Vagina (tissue), 2 donors: ENCODE measurements at regions not wholly inside any gene's neighbourhood (a gene's known extent, or its start where the extent isn't known, plus 50 kb on each side); places are given as distances from the start of the nearest gene placed in this dataset.

Experiments
- DNase-seq, 2 donors: peaks; one replicate each; pipeline ENCODE4 v3.0.0-alpha.2; 2017; ENCODE audit errors: extremely low spot score in 2 of 2
- H3K27ac ChIP-seq: fragments of 200-600 bp; sonication (generic); one replicate; pipeline ENCODE4 v1.5.1; 2019
- H3K27me3 ChIP-seq: fragments of 200-600 bp; sonication (generic); one replicate; pipeline ENCODE4 v1.5.1; 2019
- H3K36me3 ChIP-seq, 2 donors: fragments of 200-600 bp; sonication (generic); one replicate each; pipeline ENCODE4 v1.5.1; 2017 to 2019
- H3K4me1 ChIP-seq: fragments of 200-600 bp; sonication (generic); one replicate; pipeline ENCODE4 v1.5.1; 2019
- H3K4me3 ChIP-seq, 2 donors: fragments of 200-600 bp; sonication (generic); 1 replicate in 1 of 2; 2 replicates in 1 of 2; pipeline ENCODE4 v1.5.1; 2016 to 2019
- H3K9me3 ChIP-seq: fragments of 200-600 bp; sonication (generic); one replicate; pipeline ENCODE4 v1.5.1; 2019
- CTCF ChIP-seq, 3 experiments: fragments of 450-650 bp in 2 of 3; fragments of 200-600 bp in 1 of 3; sonication (generic) in 1 of 3; IDR thresholded peaks; one replicate each; pipeline ENCODE4 v1.5.1; 2017 to 2019; ENCODE audit warnings: antibody characterized with exemption in 3 of 3, mild to moderate bottlenecking in 2 of 3, moderate library complexity in 2 of 3
- POLR2A ChIP-seq, 2 donors: fragments of 450-650 bp; IDR thresholded peaks; one replicate each; pipeline ENCODE4 v1.6.1; 2017; ENCODE audit warnings: antibody characterized with exemption in 2 of 2, mild to moderate bottlenecking in 2 of 2, moderate library complexity in 2 of 2
- POLR2AphosphoS5 ChIP-seq, 2 donors: sonication (generic); formaldehyde crosslinking; IDR thresholded peaks; one replicate each; pipeline ENCODE4 v1.9.0; 2017; ENCODE audit warnings: antibody characterized with exemption in 2 of 2, mild to moderate bottlenecking in 2 of 2, low read depth in 1 of 2; ENCODE audit not compliant: insufficient read depth in 1 of 2
- intact Hi-C: fragments of 100-400 bp; cut with DNase I; formaldehyde crosslinking; loops from one replicate; pipeline ENCODE4 v1.15.1; 2023

GRCh38 chr6:41454189-41454789, 91.9 kb upstream of the FOXP4 start:
- DNase-seq = no peak
- Histone ChIP-seq H3K27me3 (no peaks in the 10 kb centered on the region), H3K9me3 (no peaks in the 10 kb centered on the region), H3K4me3 (no peak overlapping the region), H3K4me1 (peaks cover 21% of the 10 kb centered on the region), H3K27ac (no peak overlapping the region), H3K36me3 (no peaks in the 10 kb centered on the region)
- no peak for TF ChIP-seq CTCF (IDR thresholded peaks at IDR 0.05)
- TF ChIP-seq POLR2A (IDR thresholded peaks at IDR 0.05) = no peak
- TF ChIP-seq POLR2AphosphoS5 (IDR thresholded peaks at IDR 0.05; ENCODE audit: insufficient read depth in 1 of 2, low read depth in 1 of 2) = no peak
- intact Hi-C loops = loop anchor here (5.0 to 10.0 kb wide), 2 partner anchors 48 to 79 kb away; no protein-coding TSS in a partner anchor

GRCh38 chr6:41455410-41455809, 90.8 kb upstream of the FOXP4 start:
- intact Hi-C loops = loop anchor here (10.0 kb wide), 1 partner anchor 81 kb away; no protein-coding TSS in a partner anchor
- TF ChIP-seq POLR2AphosphoS5 (IDR thresholded peaks at IDR 0.05; ENCODE audit: insufficient read depth in 1 of 2, low read depth in 1 of 2) (no peak), CTCF (IDR thresholded peaks at IDR 0.05) (no peak), POLR2A (IDR thresholded peaks at IDR 0.05) (no peak)

DNA sequence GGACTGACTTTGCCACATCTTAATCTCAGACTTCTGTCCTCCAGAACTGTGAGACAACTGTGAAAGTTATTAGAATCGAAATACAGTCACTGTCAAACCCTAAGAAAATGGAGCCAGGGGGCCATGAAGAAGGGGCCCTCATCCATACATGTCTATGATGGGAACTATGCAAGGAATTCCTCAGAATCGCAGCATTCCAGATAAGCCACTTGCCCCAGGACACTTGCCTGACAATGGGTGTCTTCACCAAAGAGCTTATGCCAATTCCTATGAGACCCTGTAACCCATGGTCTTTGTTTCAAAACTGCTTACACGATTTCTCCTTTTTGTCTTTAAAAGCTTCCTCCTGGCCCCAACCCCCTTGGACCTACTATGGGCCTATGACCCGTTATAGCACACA, 90.4 kb upstream of the FOXP4 start:
- Histone ChIP-seq H3K4me1 (peaks cover 13% of the 10 kb centered on the region), H3K4me3 (no peak overlapping the region), H3K36me3 (no peaks in the 10 kb centered on the region), H3K9me3 (no peaks in the 10 kb centered on the region), H3K27me3 (no peaks in the 10 kb centered on the region), H3K27ac (no peak overlapping the region)
- DNase-seq = no peak
- TF ChIP-seq POLR2A (IDR thresholded peaks at IDR 0.05) (no peak), POLR2AphosphoS5 (IDR thresholded peaks at IDR 0.05; ENCODE audit: insufficient read depth in 1 of 2, low read depth in 1 of 2) (no peak), CTCF (IDR thresholded peaks at IDR 0.05) (no peak)
- intact Hi-C loops = loop anchor here (10.0 kb wide), 1 partner anchor 81 kb away; no protein-coding TSS in a partner anchor

More at GRCh38 chr6:41455410-41455809, 90.8 kb upstream of the FOXP4 start:
- DNase-seq = no peak
- Histone ChIP-seq H3K4me1 (peaks cover 13% of the 10 kb centered on the region), H3K36me3 (no peaks in the 10 kb centered on the region), H3K27ac (no peak overlapping the region), H3K27me3 (no peaks in the 10 kb centered on the region), H3K9me3 (no peaks in the 10 kb centered on the region), H3K4me3 (no peak overlapping the region)

DNA sequence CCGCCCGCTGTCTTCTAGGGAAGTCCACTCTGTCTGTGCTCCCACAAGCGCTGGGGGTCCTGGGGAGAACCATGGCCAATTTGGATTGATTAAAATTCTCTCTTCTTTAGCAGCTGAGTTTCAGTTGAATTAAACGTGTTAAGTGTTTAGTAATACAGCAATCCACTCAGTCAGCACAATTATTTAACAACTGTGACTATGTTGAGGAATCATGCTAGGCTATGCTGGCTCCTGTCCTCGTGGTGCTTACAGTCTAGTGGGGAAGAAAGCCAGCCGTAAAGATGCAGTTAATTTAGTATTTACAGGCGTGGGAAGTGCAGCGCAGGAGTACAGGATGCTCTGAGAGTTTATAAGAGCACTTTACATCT, 88.9 kb upstream of the FOXP4 start:
- no peaks in the 10 kb centered on the region for H3K4me1 ChIP-seq
- no peak overlapping the region for H3K4me3 ChIP-seq
- H3K9me3 ChIP-seq = no peaks in the 10 kb centered on the region
- no peak for TF ChIP-seq POLR2A (IDR thresholded peaks at IDR 0.05)
- TF ChIP-seq POLR2AphosphoS5 (IDR thresholded peaks at IDR 0.05; ENCODE audit: insufficient read depth in 1 of 2, low read depth in 1 of 2) = no peak
- no peak for TF ChIP-seq CTCF (IDR thresholded peaks at IDR 0.05)
- H3K27me3 ChIP-seq = no peaks in the 10 kb centered on the region
- DNase-seq = no peak
- H3K36me3 ChIP-seq = no peaks in the 10 kb centered on the region
- intact Hi-C loops = loop anchor here (10.0 kb wide), 1 partner anchor 82 kb away; no protein-coding TSS in a partner anchor
- no peak overlapping the region for H3K27ac ChIP-seq

- TF ChIP-seq POLR2AphosphoS5 (IDR thresholded peaks at IDR 0.05; ENCODE audit: insufficient read depth in 1 of 2, low read depth in 1 of 2) (no peak), CTCF (IDR thresholded peaks at IDR 0.05) (no peak), POLR2A (IDR thresholded peaks at IDR 0.05) (no peak)
- intact Hi-C loops = loop anchor here (5.0 to 10.0 kb wide), 2 partner anchors 85 to 133 kb away; no protein-coding TSS in a partner anchor
- Histone ChIP-seq H3K9me3 (no peaks in the 10 kb centered on the region), H3K27me3 (no peaks in the 10 kb centered on the region), H3K4me1 (no peaks in the 10 kb centered on the region), H3K36me3 (no peaks in the 10 kb centered on the region), H3K4me3 (no peak overlapping the region), H3K27ac (no peak overlapping the region)
- DNase-seq = no peak
Measured at GRCh38 chr6:41459738-41460137, 86.4 kb upstream of the FOXP4 start.
